Omental fat pad (tissue), 3 donors: ENCODE measurements at regions not wholly inside any gene's neighbourhood (a gene's known extent, or its start where the extent isn't known, plus 50 kb on each side); places are given as distances from the start of the nearest gene placed in this dataset.

Experiments
- ATAC-seq: fragments of 150-250 bp; one replicate; pipeline ENCODE4 v1.9.1; 2016; ENCODE audit warnings: mild to moderate bottlenecking, moderate library complexity; ENCODE audit not compliant: low FRiP score
- DNase-seq: peaks from one replicate; pipeline ENCODE4 v3.0.0-alpha.2; 2019; ENCODE audit warnings: low spot score
- CTCF ChIP-seq, 3 donors: fragments of 450-650 bp; IDR thresholded peaks; one replicate each; pipeline ENCODE4 v1.5.1; 2016 to 2017; ENCODE audit warnings: antibody characterized with exemption in 3 of 3, mild to moderate bottlenecking in 3 of 3, moderate library complexity in 2 of 3

GRCh38 chr10:119996944-119997343 is 104.4 kb downstream of the SEC23IP start:
- ATAC-seq, result no peak
- no peak for TF ChIP-seq CTCF (IDR thresholded peaks at IDR 0.05)
- DNase-seq, result no peak

- ATAC-seq, result no peak
- TF ChIP-seq CTCF (IDR thresholded peaks at IDR 0.05), result no peak
- DNase-seq, result no peak
Observed at GRCh38 chr10:119997429-119997828, 104.9 kb downstream of the SEC23IP start.

GRCh38 chr10:120002785-120003184 is 110.3 kb downstream of the SEC23IP start:
- no peak for ATAC-seq
- no peak for TF ChIP-seq CTCF (IDR thresholded peaks at IDR 0.05)
- DNase-seq, result no peak

- ATAC-seq (no peak), DNase-seq (no peak)
- TF ChIP-seq CTCF (IDR thresholded peaks at IDR 0.05), result no peak
Observed at GRCh38 chr10:120005207-120006201, 113.0 kb downstream of the SEC23IP start.

- TF ChIP-seq CTCF (IDR thresholded peaks at IDR 0.05), result no peak
- ATAC-seq (no peak), DNase-seq (no peak)
Observed at GRCh38 chr10:120007261-120007660, 114.7 kb downstream of the SEC23IP start.

GRCh38 chr10:120011359-120012130 is 119.0 kb downstream of the SEC23IP start:
- ATAC-seq, result no peak
- no peak for TF ChIP-seq CTCF (IDR thresholded peaks at IDR 0.05)
- no peak for DNase-seq
